Coronary artery (tissue), 2 donors: ENCODE measurements at regions not wholly inside any gene's neighbourhood (a gene's known extent, or its start where the extent isn't known, plus 50 kb on each side); places are given as distances from the start of the nearest gene placed in this dataset.

ENCODE experiments used
- DNase-seq: peaks from one replicate; pipeline ENCODE4 v3.0.0-alpha.2; 2017; ENCODE audit warnings: low spot score
- H3K27ac ChIP-seq, 2 donors: fragments of 200-600 bp; sonication (generic); one replicate each; pipeline ENCODE4 v1.5.1; 2016 to 2019
- H3K4me3 ChIP-seq: fragments of 200-600 bp; sonication (generic); 2 replicates; pipeline ENCODE4 v1.5.1; 2016; ENCODE audit warnings: mild to moderate bottlenecking, moderate library complexity
- CTCF ChIP-seq: fragments of 200-600 bp; sonication (generic); IDR thresholded peaks from one replicate; pipeline ENCODE4 v1.5.1; 2019; ENCODE audit warnings: antibody characterized with exemption

GRCh38 chr13:83204886-83205285 is 677.4 kb downstream of the SLITRK1 start:
- H3K27ac ChIP-seq, result no peak overlapping the region
- DNase-seq, result no peak
- TF ChIP-seq CTCF, result no peak
- H3K4me3 ChIP-seq, result no peak overlapping the region

GRCh38 chr13:83201506-83201905 is 680.8 kb downstream of the SLITRK1 start:
- DNase-seq, result no peak
- TF ChIP-seq CTCF, result no peak
- no peak overlapping the region for H3K27ac ChIP-seq

GRCh38 chr13:83197316-83197715 is 685.0 kb downstream of the SLITRK1 start:
- H3K4me3 ChIP-seq, result no peak overlapping the region
- TF ChIP-seq CTCF, result no peak
- H3K27ac ChIP-seq, result no peak overlapping the region
- no peak for DNase-seq

More at GRCh38 chr13:83201506-83201905, 680.8 kb downstream of the SLITRK1 start:
- no peak overlapping the region for H3K4me3 ChIP-seq

- Histone ChIP-seq H3K4me3 (no peak overlapping the region), H3K27ac (no peak overlapping the region)
- DNase-seq, result no peak
- no peak for TF ChIP-seq CTCF
Observed at GRCh38 chr13:83190020-83190419, 692.3 kb downstream of the SLITRK1 start.

- Histone ChIP-seq H3K27ac (no peak overlapping the region), H3K4me3 (no peak overlapping the region)
- no peak for DNase-seq
- no peak for TF ChIP-seq CTCF
Observed at GRCh38 chr13:83184819-83185218, 697.5 kb downstream of the SLITRK1 start.

- Histone ChIP-seq H3K27ac (no peak overlapping the region), H3K4me3 (no peak overlapping the region)
- no peak for DNase-seq
- TF ChIP-seq CTCF, result no peak
Observed at GRCh38 chr13:83184150-83184475, 698.2 kb downstream of the SLITRK1 start.

GRCh38 chr13:83183439-83184149 is 698.7 kb downstream of the SLITRK1 start:
- DNase-seq, result no peak
- Histone ChIP-seq H3K27ac (no peak overlapping the region), H3K4me3 (no peak overlapping the region)
- TF ChIP-seq CTCF, result no peak
